Colon (tissue), 2 donors: ENCODE measurements at regions not wholly inside any gene's neighbourhood (a gene's known extent, or its start where the extent isn't known, plus 50 kb on each side); places are given as distances from the start of the nearest gene placed in this dataset.
"Not testable (repeated sequence)": the region's sequence is repeated elsewhere in the genome, so short reads cannot be mapped to it uniquely, and the experiment has no call there.

Experiments used
- FAIRE-seq: peaks from 2 replicates; lab custom pipeline; 2012; peaks lifted over from hg19 to GRCh38; lab: Jason Lieb, UNC
- donor health status: control.
- donor health status: control.

DNA sequence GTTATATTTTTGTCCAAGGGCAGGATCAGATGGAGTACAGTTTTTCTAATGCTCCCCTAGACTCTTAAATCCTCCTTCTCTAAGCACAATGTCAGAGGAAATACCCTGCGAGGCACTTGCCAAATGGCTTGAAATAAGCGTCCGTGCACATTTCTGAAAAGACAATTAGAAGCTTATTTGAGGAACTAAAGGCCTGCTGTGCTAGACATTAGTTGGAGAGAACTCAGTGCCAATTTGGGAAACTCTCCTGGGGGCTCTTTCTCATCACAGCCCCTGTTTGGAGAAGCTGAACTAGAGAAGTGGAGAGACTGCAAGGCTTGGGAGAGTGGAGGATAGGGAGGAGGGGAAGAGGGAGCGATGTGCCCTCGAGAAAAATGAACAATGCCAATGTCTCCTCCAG, 247.6 kb upstream of the C2CD4B start:
- FAIRE-seq, result no peak

DNA sequence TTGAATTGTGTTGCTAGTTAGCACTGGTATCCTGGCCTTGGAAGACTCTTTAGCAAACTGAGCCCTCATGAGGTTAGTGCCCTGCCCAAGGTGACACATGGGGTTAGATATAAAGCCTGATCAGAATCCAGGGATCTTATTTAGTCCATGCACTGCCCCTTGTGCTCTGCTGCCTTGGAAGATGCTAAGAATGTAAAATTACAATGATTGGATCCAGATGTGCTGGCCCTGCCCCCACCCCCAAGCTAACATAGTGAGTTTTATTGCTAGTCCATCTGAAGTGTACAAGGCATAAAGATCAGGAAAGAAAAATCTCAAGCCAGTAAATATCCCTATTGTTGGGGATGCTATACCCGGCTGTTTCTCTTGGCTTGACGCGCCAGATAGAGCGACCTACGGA, 248.1 kb upstream of the C2CD4B start:
- FAIRE-seq, result no peak

DNA sequence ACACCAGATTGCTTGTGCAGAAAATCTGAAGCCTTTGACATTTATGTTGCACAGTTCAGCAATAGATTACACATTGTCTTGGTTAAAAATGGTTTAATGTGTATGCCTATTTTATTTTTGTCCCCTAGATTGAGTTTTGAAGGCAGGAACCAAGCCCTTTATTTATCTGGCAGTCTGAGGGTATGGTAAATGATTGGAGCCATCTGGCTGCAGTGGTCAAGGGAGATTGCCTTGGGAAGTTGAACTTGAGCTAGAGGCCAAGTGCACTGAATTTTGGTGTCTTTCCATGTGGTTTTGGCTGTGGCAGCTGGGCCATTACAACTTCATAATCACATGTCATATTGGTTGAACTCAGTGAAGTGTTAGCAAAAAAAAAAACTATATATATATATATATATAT, 248.7 kb upstream of the C2CD4B start:
- no peak for FAIRE-seq

GRCh38 chr15:62415498-62415897, 250.4 kb upstream of the C2CD4B start:
- no peak for FAIRE-seq

- FAIRE-seq, result no peak
Observed at GRCh38 chr15:62416526-62416925, 251.4 kb upstream of the C2CD4B start.

GRCh38 chr15:62417439-62417838, 252.4 kb upstream of the C2CD4B start:
- FAIRE-seq, result no peak

DNA sequence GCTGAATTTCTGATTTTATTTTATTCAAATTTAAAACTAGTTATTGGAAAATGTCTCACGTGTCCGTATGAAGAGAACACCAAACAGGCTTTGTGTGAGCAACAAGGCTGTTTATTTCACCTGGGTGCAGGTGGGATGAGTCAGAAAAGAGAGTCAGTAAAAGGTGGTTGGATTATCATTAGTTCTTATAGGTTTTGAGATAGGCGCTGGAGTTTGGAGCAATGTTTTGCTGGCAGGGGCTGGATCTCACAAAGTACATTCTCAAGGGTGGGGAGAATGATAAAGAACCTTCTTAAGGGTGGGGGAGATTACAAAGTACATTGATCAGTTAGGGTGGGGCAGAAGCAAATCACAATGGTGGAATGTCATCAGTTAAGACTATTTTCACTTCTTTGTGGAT, 253.4 kb upstream of the C2CD4B start:
- not testable (repeated sequence) for FAIRE-seq

DNA sequence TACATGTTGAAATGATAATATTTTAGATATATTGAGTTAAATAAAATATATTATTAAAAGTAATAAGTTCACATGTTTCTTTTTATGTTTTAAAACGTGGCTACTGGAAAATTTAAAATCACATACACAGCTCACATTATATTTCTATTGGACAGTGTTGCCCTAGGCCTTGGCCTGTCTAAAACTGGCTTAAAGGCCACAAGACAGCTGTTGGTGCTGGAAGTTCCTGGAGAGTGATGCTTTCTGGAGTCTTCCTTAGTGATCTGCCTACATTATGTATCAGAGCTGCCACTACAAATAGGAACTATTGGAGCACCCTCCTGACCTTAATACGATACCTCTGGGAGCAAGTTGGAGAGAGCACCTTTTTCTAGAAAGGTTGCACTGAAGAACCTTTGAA, 254.1 kb upstream of the C2CD4B start:
- FAIRE-seq, result no peak

- not testable (repeated sequence) for FAIRE-seq
Observed at GRCh38 chr15:62420371-62420770, 255.3 kb upstream of the C2CD4B start.

DNA sequence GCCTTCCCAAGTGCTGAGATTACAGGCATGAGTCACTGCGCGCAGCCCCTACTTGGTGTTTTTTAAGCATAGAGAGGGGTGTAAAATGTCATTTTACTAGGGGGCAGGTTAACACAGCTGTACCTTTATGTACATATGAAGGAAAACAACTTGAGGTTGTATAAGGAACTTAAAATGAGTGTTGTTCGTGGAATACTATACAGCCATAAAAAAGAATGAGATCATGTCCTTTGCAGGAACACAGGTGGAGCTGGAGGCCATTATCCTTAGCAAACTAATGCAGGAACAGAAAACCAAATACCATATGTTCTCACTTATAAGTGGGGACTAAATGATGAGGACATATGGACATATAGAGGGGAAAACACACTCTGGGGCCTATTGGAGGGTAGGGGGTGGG, 256.2 kb upstream of the C2CD4B start:
- no peak for FAIRE-seq

GRCh38 chr15:62426387-62426956, 261.4 kb upstream of the C2CD4B start:
- FAIRE-seq, result no peak

DNA sequence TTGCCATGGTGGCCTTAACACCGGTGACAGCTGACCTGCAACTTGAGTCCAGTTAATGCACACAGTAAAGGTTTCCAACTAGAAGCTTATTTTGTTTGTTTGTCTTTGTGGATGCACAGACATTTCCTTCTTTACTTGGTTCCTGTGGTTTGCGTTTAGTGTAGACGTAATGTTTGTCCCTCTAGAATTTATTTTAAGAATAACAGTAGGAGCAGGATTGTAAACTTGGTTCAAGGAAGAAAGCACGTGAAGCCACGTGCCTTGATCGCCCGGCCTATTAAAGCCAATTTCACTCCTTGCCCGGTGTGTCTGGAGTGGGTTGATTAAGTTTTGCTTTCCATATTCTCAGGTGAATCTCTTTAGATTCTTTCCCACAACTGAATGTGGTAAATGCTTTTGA, 263.2 kb upstream of the C2CD4B start:
- no peak for FAIRE-seq

- FAIRE-seq, result no peak
Observed at GRCh38 chr15:62428851-62429598, 263.9 kb upstream of the C2CD4B start.

DNA sequence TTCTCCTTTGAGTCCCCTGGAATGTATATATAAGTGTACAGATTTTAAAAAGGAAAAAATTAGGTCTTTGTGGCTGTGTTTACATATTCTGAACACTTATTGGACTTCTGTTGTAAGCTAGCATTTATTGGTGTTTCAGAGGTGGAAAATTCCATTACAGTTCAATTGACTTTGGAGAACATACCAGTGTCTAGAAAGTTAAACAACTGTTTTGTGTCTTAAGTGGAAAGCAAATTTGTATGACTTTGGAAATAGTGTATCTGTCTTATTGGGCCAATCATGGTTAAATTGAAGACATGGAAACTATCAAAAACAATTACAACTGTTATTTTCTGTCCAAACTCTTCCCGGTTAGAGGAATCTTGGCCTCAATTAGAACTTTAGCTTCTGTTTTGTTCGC, 265.0 kb upstream of the C2CD4B start:
- no peak for FAIRE-seq

DNA sequence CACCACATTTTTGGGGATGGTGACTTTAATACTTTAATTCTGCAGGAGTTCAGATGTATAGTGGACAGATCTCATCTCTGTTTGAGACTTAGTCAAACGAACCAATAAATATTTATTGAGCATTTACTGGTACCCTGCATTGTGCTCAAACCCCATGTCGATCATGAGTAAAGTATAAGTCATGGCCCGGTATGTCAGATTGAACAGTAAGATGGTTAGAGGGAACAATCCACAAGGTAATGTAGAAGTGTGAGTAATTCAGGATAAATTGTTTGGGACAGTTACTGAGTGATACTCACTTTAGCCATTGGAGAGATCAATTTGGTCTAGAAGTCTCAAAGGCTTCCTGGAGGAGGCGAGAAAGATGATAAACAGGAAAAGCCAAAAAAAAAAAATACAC, 265.5 kb upstream of the C2CD4B start:
- no peak for FAIRE-seq

DNA sequence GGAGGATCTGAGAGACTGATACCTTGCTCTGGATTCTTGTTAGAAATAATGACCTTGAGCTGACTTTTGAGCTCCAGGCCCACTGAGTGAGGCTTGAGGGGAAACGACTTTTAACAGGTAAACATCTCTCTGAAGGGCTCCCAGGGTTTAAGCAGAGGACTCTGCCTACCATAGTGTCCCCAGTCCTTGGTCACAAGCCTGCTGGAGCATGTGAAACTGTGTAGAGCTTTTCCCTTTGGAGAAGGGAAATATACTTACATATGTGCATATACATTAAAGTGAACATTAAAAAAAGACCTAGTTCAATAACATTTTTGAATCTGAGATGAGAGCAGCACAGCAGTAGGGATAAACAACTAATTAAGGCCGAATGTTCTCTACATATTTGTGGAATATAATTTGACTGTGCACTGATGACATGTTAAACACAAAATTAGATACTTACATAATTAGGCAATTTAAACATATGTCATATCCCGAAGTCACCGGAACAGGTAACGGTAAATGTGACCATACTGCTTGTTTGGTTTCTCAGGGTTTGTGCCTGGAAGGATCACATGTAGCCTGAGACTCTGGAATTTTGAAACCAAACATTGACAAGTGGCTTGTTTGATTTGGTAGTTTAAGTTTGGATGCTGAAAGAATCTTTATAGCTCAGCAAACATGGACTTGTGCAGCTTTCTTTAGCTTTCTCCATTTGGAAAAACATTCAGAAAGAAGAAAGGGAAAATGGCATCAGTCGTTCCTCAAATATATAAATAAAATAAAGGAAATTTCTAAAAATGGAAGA, 266.1 kb upstream of the C2CD4B start:
- no peak for FAIRE-seq

DNA sequence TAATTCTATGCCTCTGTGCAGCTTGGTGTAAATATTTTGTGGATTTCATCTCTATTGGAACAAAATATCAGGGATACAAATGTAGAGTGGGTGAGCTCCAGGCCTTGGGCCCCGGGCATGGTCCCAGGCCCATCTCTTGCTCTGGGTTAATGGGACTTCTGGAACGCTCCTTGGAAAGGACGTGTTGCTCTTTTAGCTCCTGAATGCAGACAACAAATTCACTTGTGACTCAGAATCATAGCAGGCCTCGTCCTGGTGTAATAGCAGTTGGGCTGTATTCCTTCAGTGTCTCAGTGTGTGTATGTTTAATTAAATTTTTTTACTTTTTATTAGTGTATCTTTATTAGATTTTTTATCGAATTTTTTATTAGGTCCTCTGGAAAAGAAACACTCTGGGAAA, 266.7 kb upstream of the C2CD4B start:
- no peak for FAIRE-seq

- FAIRE-seq, result no peak
Observed at GRCh38 chr15:62432702-62433398, 267.8 kb upstream of the C2CD4B start.

- FAIRE-seq, result no peak
Observed at GRCh38 chr15:62436235-62436634, 271.1 kb upstream of the C2CD4B start.

DNA sequence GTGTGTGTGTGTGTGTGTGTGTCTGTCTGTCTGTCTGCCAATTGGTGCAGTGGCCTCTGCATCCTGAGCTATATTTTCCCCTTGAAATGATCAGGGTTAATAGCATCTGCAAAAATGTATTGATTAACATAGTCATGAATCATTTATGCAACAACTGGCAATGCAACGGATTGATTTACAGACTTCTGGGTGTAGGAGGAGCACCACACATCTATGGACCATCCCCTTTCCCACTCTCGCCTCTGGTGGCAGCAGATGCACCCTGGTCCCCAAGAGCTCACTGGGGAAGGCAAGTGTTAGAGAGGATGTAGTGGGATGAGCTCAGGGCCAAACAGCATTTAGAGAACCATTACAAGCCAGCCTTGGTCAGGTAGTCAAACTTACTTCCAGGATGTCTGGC, 272.7 kb upstream of the C2CD4B start:
- no peak for FAIRE-seq

DNA sequence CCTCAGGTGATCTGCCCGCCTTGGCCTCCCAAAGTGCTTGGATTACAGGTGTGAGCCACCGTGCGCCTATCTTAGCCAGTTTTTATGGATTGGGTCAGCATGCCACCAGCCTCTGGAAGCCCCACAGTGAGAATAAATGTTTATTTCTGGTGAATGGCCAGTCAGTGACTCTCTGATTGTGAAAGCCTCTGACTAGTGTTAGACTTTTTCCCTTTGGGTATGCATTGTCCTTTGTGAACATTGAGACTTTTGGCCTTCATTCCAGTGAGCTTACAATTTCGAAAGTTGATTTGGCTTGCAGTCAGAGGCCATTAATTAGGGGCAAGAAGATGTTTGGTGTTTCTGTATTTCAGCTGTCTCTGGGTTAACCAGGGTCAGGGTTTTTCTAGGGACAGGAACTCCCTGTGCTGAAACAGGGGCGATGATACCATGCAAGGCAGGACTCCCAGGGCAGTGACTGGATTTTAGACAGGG, 274.5 kb upstream of the C2CD4B start:
- no peak for FAIRE-seq

DNA sequence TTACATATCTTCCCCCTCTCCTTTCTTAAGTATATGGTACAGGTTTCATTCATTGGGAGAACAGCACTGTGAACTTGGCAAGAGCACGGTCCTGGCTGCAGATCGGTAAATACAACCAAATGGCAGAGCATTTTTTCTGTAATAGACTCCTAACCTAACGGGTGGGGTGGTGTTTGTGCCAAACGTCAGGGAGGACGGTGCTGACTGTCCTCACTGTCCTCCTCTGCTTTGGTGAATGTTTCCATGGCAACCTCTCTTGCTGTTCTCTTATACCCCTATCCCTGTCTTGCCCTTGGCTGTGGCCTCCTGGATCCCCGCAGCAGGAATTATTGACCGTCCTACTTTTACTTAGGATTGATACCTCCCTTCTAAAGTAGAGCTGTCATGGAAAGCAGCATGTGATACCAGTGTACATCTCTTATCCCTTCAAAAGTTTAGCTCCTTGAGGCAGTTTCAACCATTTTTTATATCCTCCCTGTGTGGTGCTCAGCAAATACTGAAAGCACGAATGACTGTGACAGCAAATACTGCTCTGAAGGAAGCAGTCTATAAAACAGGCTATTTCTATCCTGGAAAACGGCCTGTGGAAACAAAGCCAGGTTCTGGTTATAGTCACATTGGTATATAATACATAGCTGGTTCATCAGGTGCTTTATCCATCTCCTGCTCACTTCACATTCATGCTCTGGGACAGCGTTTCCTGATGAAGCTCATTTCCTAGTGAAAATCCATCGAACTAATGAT, 275.4 kb upstream of the C2CD4B start:
- FAIRE-seq, result no peak
